ENCODE measurements at regions not wholly inside any gene's neighbourhood (a gene's known extent, or its start where the extent isn't known, plus 50 kb on each side); places are given as distances from the start of the nearest gene placed in this dataset.

DNA sequence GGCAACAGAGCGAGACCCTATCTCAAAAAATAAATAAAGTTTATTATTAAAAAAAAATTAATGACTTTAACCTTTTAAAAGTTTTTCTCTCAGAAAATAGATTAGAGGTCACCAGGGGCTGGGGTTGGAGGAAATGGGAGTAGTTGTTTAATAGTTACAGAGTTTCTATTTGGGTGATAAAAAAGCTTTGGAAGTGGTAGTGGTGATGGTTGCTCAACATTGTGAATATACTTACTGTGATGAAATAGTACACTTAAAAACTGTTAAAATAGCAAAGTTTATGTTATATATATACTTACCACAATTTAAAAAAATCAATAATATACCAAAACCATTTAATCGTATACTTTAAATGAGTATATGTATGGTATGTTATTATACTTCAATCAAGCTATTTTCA is 59.6 kb downstream of the ARL6IP4 start:
- H3K36me3 ChIP-seq (ENCODE audit: insufficient read depth, low read length): no peaks in the 10 kb centered on the region
- H3K27ac ChIP-seq (ENCODE audit: low read length): no peak overlapping the region
- no peak overlapping the region for H3K4me2 ChIP-seq (ENCODE audit: low read length)
- no peaks in the 10 kb centered on the region for H3K79me2 ChIP-seq (replicated peaks; ENCODE audit: insufficient read depth, low read length)
- TF ChIP-seq MXI1 (conservative IDR thresholded peaks at IDR 0.05; ENCODE audit: poor library complexity, severe bottlenecking) (no peak), EP300 (conservative IDR thresholded peaks at IDR 0.05; ENCODE audit: poor library complexity, severe bottlenecking) (no peak), SMC3 (conservative IDR thresholded peaks at IDR 0.05; ENCODE audit: poor library complexity) (no peak), POLR2AphosphoS5 (IDR thresholded peaks at IDR 0.05) (no peak), EZH2 (IDR thresholded peaks at IDR 0.05; ENCODE audit: borderline replicate concordance, insufficient read depth, low read length, poor library complexity, severe bottlenecking) (no peak)
- TF ChIP-seq, protein P1, sequence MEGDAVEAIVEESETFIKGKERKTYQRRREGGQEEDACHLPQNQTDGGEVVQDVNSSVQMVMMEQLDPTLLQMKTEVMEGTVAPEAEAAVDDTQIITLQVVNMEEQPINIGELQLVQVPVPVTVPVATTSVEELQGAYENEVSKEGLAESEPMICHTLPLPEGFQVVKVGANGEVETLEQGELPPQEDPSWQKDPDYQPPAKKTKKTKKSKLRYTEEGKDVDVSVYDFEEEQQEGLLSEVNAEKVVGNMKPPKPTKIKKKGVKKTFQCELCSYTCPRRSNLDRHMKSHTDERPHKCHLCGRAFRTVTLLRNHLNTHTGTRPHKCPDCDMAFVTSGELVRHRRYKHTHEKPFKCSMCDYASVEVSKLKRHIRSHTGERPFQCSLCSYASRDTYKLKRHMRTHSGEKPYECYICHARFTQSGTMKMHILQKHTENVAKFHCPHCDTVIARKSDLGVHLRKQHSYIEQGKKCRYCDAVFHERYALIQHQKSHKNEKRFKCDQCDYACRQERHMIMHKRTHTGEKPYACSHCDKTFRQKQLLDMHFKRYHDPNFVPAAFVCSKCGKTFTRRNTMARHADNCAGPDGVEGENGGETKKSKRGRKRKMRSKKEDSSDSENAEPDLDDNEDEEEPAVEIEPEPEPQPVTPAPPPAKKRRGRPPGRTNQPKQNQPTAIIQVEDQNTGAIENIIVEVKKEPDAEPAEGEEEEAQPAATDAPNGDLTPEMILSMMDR (IDR thresholded peaks at IDR 0.05; ENCODE audit: poor library complexity, severe bottlenecking): no peak
- H2AFZ ChIP-seq (ENCODE audit: low read depth, low read length): no peak overlapping the region
- H4K20me1 ChIP-seq (ENCODE audit: insufficient read depth): no peaks in the 10 kb centered on the region
- no peaks in the 10 kb centered on the region for H3K9me3 ChIP-seq (ENCODE audit: low read length)
- H3K4me3 ChIP-seq (ENCODE audit: low read length): no peak overlapping the region
- no peaks in the 10 kb centered on the region for H3K27me3 ChIP-seq (ENCODE audit: insufficient read depth, low read depth, low read length)
- H3F3A ChIP-seq (ENCODE audit: insufficient read depth, low read length, poor library complexity, severe bottlenecking): no peaks in the 10 kb centered on the region
- H3K9me2 ChIP-seq (ENCODE audit: insufficient read depth, low read length): no peaks in the 10 kb centered on the region
- H3K9ac ChIP-seq (ENCODE audit: low read length): no peak overlapping the region

DNA sequence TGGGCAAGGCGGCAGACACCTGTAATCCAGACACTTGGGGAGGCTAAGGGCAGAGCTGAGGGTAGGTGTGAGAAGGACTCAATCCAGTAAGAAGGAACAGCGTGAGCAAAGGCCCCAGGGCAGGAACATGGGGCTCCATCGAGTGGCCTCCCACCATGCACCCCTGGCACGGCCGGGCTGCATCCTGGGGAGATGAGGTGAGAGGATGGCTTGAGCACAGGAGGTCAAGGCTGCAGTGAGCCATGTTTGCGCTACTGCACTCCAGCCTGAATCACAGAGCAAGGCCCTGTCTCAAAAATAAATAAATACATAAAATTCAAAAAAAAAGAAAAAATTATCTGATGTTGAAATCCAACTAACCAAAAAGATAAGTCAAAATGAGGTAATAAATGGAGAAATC is 58.5 kb downstream of the ARL6IP4 start:
- no peaks in the 10 kb centered on the region for H3K36me3 ChIP-seq (ENCODE audit: insufficient read depth, low read length)
- no peak overlapping the region for H2AFZ ChIP-seq (ENCODE audit: low read depth, low read length)
- H3K4me2 ChIP-seq (ENCODE audit: low read length): no peak overlapping the region
- H3F3A ChIP-seq (ENCODE audit: insufficient read depth, low read length, poor library complexity, severe bottlenecking): no peaks in the 10 kb centered on the region
- no peaks in the 10 kb centered on the region for H3K9me2 ChIP-seq (ENCODE audit: insufficient read depth, low read length)
- no peak overlapping the region for H3K9ac ChIP-seq (ENCODE audit: low read length)
- no peak for TF ChIP-seq POLR2AphosphoS5 (IDR thresholded peaks at IDR 0.05)
- no peak for TF ChIP-seq EP300 (conservative IDR thresholded peaks at IDR 0.05; ENCODE audit: poor library complexity, severe bottlenecking)
- TF ChIP-seq SMC3 (conservative IDR thresholded peaks at IDR 0.05; ENCODE audit: poor library complexity): no peak
- no peak for TF ChIP-seq RAD21 (conservative IDR thresholded peaks at IDR 0.05)
- TF ChIP-seq TAF1 (IDR thresholded peaks at IDR 0.05; ENCODE audit: low read depth): no peak
- TF ChIP-seq, protein P1 (IDR thresholded peaks at IDR 0.05; ENCODE audit: poor library complexity, severe bottlenecking): no peak
- TF ChIP-seq EZH2 (IDR thresholded peaks at IDR 0.05; ENCODE audit: borderline replicate concordance, insufficient read depth, low read length, poor library complexity, severe bottlenecking): no peak
- no peaks in the 10 kb centered on the region for H4K20me1 ChIP-seq (ENCODE audit: insufficient read depth)
- H3K27ac ChIP-seq (ENCODE audit: low read length): no peak overlapping the region
- no peaks in the 10 kb centered on the region for H3K79me2 ChIP-seq (replicated peaks; ENCODE audit: insufficient read depth, low read length)
- H3K9me3 ChIP-seq (ENCODE audit: low read length): no peaks in the 10 kb centered on the region
- no peaks in the 10 kb centered on the region for H3K27me3 ChIP-seq (ENCODE audit: insufficient read depth, low read depth, low read length)
- no peak overlapping the region for H3K4me3 ChIP-seq (ENCODE audit: low read length)

DNA sequence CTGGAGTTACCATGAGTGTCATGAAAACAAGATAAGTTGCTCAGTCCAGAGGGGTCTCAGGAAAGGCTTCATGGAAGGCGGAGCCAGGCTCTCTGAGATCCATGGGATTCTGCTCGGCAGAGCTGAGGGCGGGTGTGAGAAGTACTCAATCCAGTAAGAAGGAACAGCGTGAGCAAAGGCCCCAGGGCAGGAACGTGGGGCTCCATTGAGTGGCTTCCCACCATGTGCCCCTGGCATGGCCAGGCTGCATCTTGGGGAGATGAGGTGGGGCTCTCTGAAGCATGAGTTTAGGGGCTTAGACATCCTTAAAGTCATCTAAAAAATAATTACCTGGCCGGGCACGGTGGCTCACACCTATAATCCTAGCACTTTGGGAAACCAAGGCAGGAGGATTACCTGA is 58.0 kb downstream of the ARL6IP4 start:
- Histone ChIP-seq H3K27ac (ENCODE audit: low read length) (no peak overlapping the region), H3F3A (ENCODE audit: insufficient read depth, low read length, poor library complexity, severe bottlenecking) (no peaks in the 10 kb centered on the region), H3K79me2 (replicated peaks; ENCODE audit: insufficient read depth, low read length) (no peaks in the 10 kb centered on the region), H4K20me1 (ENCODE audit: insufficient read depth) (no peaks in the 10 kb centered on the region), H3K9ac (ENCODE audit: low read length) (no peak overlapping the region), H3K4me3 (ENCODE audit: low read length) (no peak overlapping the region), H3K9me2 (ENCODE audit: insufficient read depth, low read length) (no peaks in the 10 kb centered on the region), H3K27me3 (ENCODE audit: insufficient read depth, low read depth, low read length) (no peaks in the 10 kb centered on the region), H2AFZ (ENCODE audit: low read depth, low read length) (no peak overlapping the region), H3K4me2 (ENCODE audit: low read length) (no peak overlapping the region), H3K36me3 (ENCODE audit: insufficient read depth, low read length) (no peaks in the 10 kb centered on the region), H3K9me3 (ENCODE audit: low read length) (no peaks in the 10 kb centered on the region)
- TF ChIP-seq TAF1 (IDR thresholded peaks at IDR 0.05; ENCODE audit: low read depth): no peak
- no peak for TF ChIP-seq RAD21 (conservative IDR thresholded peaks at IDR 0.05)
- no peak for TF ChIP-seq EP300 (conservative IDR thresholded peaks at IDR 0.05; ENCODE audit: poor library complexity, severe bottlenecking)
- TF ChIP-seq, protein P2, sequence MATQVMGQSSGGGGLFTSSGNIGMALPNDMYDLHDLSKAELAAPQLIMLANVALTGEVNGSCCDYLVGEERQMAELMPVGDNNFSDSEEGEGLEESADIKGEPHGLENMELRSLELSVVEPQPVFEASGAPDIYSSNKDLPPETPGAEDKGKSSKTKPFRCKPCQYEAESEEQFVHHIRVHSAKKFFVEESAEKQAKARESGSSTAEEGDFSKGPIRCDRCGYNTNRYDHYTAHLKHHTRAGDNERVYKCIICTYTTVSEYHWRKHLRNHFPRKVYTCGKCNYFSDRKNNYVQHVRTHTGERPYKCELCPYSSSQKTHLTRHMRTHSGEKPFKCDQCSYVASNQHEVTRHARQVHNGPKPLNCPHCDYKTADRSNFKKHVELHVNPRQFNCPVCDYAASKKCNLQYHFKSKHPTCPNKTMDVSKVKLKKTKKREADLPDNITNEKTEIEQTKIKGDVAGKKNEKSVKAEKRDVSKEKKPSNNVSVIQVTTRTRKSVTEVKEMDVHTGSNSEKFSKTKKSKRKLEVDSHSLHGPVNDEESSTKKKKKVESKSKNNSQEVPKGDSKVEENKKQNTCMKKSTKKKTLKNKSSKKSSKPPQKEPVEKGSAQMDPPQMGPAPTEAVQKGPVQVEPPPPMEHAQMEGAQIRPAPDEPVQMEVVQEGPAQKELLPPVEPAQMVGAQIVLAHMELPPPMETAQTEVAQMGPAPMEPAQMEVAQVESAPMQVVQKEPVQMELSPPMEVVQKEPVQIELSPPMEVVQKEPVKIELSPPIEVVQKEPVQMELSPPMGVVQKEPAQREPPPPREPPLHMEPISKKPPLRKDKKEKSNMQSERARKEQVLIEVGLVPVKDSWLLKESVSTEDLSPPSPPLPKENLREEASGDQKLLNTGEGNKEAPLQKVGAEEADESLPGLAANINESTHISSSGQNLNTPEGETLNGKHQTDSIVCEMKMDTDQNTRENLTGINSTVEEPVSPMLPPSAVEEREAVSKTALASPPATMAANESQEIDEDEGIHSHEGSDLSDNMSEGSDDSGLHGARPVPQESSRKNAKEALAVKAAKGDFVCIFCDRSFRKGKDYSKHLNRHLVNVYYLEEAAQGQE (IDR thresholded peaks at IDR 0.05; ENCODE audit: borderline replicate concordance): no peak
- no peak for TF ChIP-seq EZH2 (IDR thresholded peaks at IDR 0.05; ENCODE audit: borderline replicate concordance, insufficient read depth, low read length, poor library complexity, severe bottlenecking)
- TF ChIP-seq, protein P1 (IDR thresholded peaks at IDR 0.05; ENCODE audit: poor library complexity, severe bottlenecking): no peak
- TF ChIP-seq SMC3 (conservative IDR thresholded peaks at IDR 0.05; ENCODE audit: poor library complexity): no peak
- TF ChIP-seq MXI1 (conservative IDR thresholded peaks at IDR 0.05; ENCODE audit: poor library complexity, severe bottlenecking): no peak
- TF ChIP-seq POLR2AphosphoS5 (IDR thresholded peaks at IDR 0.05): no peak
